ENCODE measurements at regions not wholly inside any gene's neighbourhood (a gene's known extent, or its start where the extent isn't known, plus 50 kb on each side); places are given as distances from the start of the nearest gene placed in this dataset.

GRCh38 chr21:36548866-36549265, 68.9 kb upstream of the CLDN14 start:
- ATAC-seq: no peak
- BruUV-seq (replicated peaks): no TSS peak
- intact Hi-C loops (cut with micrococcal nuclease): no loop called here

More at GRCh38 chr21:36548866-36549265, 68.9 kb upstream of the CLDN14 start:
- H3K4me2 ChIP-seq (ENCODE audit: low read length): no peak overlapping the region
- POLR2A ChIA-PET: no interaction called here
- DNase-seq (ENCODE audit: low read depth, low spot score): no peak
- CTCF ChIA-PET: no interaction called here
- no peaks in the 10 kb centered on the region for H4K20me1 ChIP-seq (ENCODE audit: insufficient read depth)
- no peak overlapping the region for H3K9ac ChIP-seq (ENCODE audit: low read length)
- H3K27me3 ChIP-seq (ENCODE audit: insufficient read depth, low read length): peaks cover 26% of the 10 kb centered on the region
- no peak overlapping the region for H3K4me3 ChIP-seq (replicated peaks in 1 of 2; ENCODE audit: low read depth in 1 of 2, low read length in 2 of 2)
- H3K27ac ChIP-seq (ENCODE audit: low read depth, low read length): no peak overlapping the region
- no peaks in the 10 kb centered on the region for H3K4me1 ChIP-seq (ENCODE audit: control insufficient read depth in 1 of 2, insufficient read depth in 2 of 2, low read length in 2 of 2)
- H3K9me2 ChIP-seq (ENCODE audit: insufficient read depth): no peaks in the 10 kb centered on the region
- TF ChIP-seq CEBPB (IDR thresholded peaks at IDR 0.05; ENCODE audit: low read depth) (no peak), MAX (IDR thresholded peaks at IDR 0.05) (no peak), POLR2AphosphoS5 (IDR thresholded peaks at IDR 0.05; ENCODE audit: low read depth, low read length) (no peak), CBX3 (IDR thresholded peaks at IDR 0.05; ENCODE audit: low read depth) (no peak), POLR2A (IDR thresholded peaks at IDR 0.05; ENCODE audit: borderline replicate concordance, extremely low read depth, insufficient read depth, insufficient read length) (no peak), CTCF (IDR thresholded peaks at IDR 0.05 in 2 of 3, conservative IDR thresholded peaks at IDR 0.05 in 1 of 3; ENCODE audit: borderline replicate concordance in 1 of 3, insufficient read depth in 1 of 3, low read depth in 2 of 3, low read length in 2 of 3) (no peak), SP1 (IDR thresholded peaks at IDR 0.05; ENCODE audit: low read depth) (no peak), EZH2phosphoT487 (IDR thresholded peaks at IDR 0.05; ENCODE audit: borderline replicate concordance) (no peak)
- TF ChIP-seq, protein P1, sequence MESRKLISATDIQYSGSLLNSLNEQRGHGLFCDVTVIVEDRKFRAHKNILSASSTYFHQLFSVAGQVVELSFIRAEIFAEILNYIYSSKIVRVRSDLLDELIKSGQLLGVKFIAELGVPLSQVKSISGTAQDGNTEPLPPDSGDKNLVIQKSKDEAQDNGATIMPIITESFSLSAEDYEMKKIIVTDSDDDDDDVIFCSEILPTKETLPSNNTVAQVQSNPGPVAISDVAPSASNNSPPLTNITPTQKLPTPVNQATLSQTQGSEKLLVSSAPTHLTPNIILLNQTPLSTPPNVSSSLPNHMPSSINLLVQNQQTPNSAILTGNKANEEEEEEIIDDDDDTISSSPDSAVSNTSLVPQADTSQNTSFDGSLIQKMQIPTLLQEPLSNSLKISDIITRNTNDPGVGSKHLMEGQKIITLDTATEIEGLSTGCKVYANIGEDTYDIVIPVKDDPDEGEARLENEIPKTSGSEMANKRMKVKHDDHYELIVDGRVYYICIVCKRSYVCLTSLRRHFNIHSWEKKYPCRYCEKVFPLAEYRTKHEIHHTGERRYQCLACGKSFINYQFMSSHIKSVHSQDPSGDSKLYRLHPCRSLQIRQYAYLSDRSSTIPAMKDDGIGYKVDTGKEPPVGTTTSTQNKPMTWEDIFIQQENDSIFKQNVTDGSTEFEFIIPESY (IDR thresholded peaks at IDR 0.05; ENCODE audit: extremely low read depth, insufficient replicate concordance, low read length): no peak
- no peaks in the 10 kb centered on the region for H3K9me3 ChIP-seq (ENCODE audit: control insufficient read depth in 1 of 2, insufficient read depth in 1 of 2, low read depth in 1 of 2, low read length in 2 of 2)
- H3K79me2 ChIP-seq (ENCODE audit: insufficient read depth, low read length): no peaks in the 10 kb centered on the region
- RAD21 ChIA-PET (ENCODE audit: low non-redundant PET in 1 of 2, low total read pairs in 2 of 2, uncharacterized antibody in 2 of 2, unreplicated experiment in 2 of 2): no interaction called here
- H3K36me3 ChIP-seq (ENCODE audit: control insufficient read depth in 1 of 2, insufficient read depth in 2 of 2, low read length in 2 of 2): no peaks in the 10 kb centered on the region
- H2AFZ ChIP-seq (ENCODE audit: low read depth, low read length, poor library complexity, severe bottlenecking): no peak overlapping the region
